ENCODE measurements at regions not wholly inside any gene's neighbourhood (a gene's known extent, or its start where the extent isn't known, plus 50 kb on each side); places are given as distances from the start of the nearest gene placed in this dataset.

DNA sequence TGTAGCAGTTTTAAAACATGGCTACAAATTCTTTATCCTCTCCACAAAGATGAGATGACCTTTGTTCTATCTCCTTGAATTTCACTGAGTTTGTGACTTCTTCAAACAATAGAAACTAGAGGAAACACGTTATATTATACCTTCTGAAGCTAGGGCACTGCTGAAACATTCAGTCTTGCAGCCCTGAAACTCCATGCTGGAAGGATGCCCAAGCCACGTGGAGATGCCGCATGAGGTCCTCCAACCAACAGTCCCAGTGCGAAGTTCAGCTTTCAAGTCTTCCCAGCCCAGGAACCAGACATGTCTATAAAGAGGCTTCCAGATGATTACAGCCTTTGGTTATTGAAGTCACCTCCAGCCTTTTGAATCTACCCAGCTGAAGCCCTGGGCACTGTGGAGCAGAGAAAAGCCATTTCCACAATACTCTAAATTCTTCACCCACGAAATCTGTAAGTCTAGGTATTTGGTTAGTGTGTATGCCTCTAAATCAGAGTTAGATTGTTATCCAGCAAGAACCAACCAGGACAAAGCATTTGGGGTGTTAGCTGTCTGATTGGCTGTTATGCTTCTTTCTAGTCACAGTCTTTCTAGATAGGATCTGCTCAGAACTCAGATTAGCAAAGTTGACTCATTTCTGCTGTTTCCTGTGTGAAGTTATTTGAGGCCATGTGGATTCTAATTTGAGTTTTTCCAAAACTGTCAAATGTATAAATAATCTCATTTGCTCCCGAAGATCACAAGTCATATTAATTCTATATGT, 186.5 kb upstream of the TMEM72 start:
- no peak overlapping the region for H3K4me3 ChIP-seq (ENCODE audit: low read depth, low read length)
- TF ChIP-seq, protein P1, sequence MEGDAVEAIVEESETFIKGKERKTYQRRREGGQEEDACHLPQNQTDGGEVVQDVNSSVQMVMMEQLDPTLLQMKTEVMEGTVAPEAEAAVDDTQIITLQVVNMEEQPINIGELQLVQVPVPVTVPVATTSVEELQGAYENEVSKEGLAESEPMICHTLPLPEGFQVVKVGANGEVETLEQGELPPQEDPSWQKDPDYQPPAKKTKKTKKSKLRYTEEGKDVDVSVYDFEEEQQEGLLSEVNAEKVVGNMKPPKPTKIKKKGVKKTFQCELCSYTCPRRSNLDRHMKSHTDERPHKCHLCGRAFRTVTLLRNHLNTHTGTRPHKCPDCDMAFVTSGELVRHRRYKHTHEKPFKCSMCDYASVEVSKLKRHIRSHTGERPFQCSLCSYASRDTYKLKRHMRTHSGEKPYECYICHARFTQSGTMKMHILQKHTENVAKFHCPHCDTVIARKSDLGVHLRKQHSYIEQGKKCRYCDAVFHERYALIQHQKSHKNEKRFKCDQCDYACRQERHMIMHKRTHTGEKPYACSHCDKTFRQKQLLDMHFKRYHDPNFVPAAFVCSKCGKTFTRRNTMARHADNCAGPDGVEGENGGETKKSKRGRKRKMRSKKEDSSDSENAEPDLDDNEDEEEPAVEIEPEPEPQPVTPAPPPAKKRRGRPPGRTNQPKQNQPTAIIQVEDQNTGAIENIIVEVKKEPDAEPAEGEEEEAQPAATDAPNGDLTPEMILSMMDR (IDR thresholded peaks at IDR 0.05; ENCODE audit: insufficient read depth, low read length, missing control alignments), result no peak
- DNase-seq (ENCODE audit: low read depth, low spot score), result peak; percentile 75
- POLR2A ChIA-PET, result interaction anchor here (0.9 to 1.2 kb wide), 2 partner anchors 10 to 784 kb away, joined by 3 to 5 read pairs; no protein-coding TSS in a partner anchor
- CTCF ChIA-PET, result interaction anchor here (1.4 kb wide), 1 partner anchor 9 kb away, joined by 4 read pairs; no protein-coding TSS in a partner anchor

GRCh38 chr10:44725404-44725803, 185.7 kb upstream of the TMEM72 start:
- no peak for DNase-seq (ENCODE audit: low read depth, low spot score)
- CTCF ChIA-PET, result interaction anchor here (1.4 kb wide), 1 partner anchor 9 kb away, joined by 4 read pairs; no protein-coding TSS in a partner anchor

DNA sequence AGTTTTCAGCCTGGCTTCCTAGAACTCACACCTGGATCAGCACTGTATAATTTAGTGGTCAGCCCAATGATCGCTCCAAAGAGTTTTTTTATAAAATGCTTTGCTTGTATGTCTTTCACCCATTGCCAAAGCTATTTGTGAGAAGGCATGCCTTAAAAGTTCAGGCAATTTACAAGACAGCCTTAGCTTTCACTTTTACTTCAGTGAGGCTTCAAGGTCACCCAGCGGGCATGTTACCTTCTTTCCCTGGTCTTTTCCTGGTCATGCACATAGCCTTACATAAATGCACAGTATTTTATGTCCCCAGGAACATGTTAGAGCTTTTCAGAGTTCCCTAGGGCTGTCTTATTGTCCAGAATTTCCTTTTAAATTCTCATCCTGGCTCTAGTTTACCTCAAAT, 179.9 kb upstream of the TMEM72 start:
- ChIA-PET CTCF (no interaction called here), POLR2A (no interaction called here)
- no peak for DNase-seq (ENCODE audit: low read depth, low spot score)
- no peak overlapping the region for H3K4me3 ChIP-seq (ENCODE audit: low read depth, low read length)
- TF ChIP-seq, protein P1 (IDR thresholded peaks at IDR 0.05; ENCODE audit: insufficient read depth, low read length, missing control alignments), result no peak

More at GRCh38 chr10:44725404-44725803, 185.7 kb upstream of the TMEM72 start:
- H3K4me3 ChIP-seq (ENCODE audit: low read depth, low read length), result no peak overlapping the region
- TF ChIP-seq, protein P1 (IDR thresholded peaks at IDR 0.05; ENCODE audit: insufficient read depth, low read length, missing control alignments), result no peak
- POLR2A ChIA-PET, result no interaction called here

GRCh38 chr10:44733501-44734488, 177.3 kb upstream of the TMEM72 start:
- H3K4me3 ChIP-seq (ENCODE audit: low read depth, low read length), result no peak overlapping the region
- ChIA-PET POLR2A (no interaction called here), CTCF (interaction anchor here (0.7 to 1.6 kb wide), 14 partner anchors 8 to 357 kb away, joined by 3 to 6 read pairs (median 3); no protein-coding TSS in a partner anchor)
- TF ChIP-seq, protein P1 (IDR thresholded peaks at IDR 0.05; ENCODE audit: insufficient read depth, low read length, missing control alignments), result peak; percentile 36
- DNase-seq (ENCODE audit: low read depth, low spot score), result no peak

DNA sequence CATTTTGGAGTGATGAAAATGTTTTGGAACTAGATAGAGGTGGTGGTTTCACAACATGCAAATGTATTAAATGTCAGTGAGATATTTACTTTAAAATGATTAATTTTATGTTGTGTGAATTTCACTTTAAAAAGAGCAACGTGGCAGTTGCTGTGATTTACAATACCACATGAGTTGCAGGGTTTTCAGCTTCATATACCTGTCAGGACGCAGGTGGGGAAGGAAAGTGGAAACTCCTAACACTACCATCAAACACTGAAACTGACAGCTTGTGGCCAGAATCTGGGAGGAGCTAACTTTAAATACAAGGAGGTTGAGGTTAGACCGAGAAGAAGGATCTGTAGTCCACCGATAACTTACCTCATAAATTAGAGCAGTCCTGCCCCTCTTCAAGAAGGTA, 168.9 kb upstream of the TMEM72 start:
- POLR2A ChIA-PET, result no interaction called here
- CTCF ChIA-PET, result interaction anchor here (1.5 kb wide), 1 partner anchor 8 kb away, joined by 4 read pairs; no protein-coding TSS in a partner anchor

More for the DNA sequence above, 168.9 kb upstream of the TMEM72 start:
- no peak overlapping the region for H3K4me3 ChIP-seq (ENCODE audit: low read depth, low read length)
- no peak for DNase-seq (ENCODE audit: low read depth, low spot score)
- TF ChIP-seq, protein P1 (IDR thresholded peaks at IDR 0.05; ENCODE audit: insufficient read depth, low read length, missing control alignments), result no peak
